ENCODE measurements at regions not wholly inside any gene's neighbourhood (a gene's known extent, or its start where the extent isn't known, plus 50 kb on each side); places are given as distances from the start of the nearest gene placed in this dataset.

DNA sequence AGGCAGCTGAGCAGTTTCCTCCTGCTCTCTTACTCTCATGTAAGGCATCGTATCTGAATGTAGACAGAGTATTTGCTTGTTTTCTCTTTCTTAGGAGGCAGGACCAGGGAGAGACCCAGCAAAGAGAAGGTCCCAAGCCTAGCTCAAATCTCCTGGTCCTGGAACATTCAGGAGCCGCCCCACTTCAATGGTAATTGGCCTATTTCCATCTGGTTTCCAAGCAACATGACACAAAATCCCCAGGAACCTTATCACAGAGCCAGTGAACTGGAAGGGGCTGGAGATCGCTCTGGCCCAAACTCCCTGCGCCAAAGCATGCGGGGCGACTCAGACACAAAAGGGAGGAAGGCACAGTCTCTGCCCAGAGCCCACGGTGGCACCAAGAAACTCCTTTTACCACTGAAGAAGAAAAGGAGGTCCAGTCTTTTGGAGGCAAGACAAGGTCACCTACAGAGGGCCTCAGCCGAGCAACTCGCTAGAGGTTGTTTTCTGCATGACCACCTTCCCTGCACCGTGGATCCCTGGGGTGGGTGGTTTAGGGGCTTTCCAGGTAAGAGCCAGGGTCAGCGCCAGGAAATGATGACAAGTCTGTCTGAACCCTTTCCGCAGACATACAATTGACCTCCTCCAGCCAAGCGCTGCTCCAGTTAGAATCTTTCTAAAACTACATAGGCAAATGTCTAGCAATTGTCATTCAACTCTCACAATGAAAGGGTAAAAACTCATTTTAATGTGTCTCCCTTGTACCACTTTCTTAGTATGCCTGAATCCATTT lies 394.7 kb downstream of the SOX9 start:
- Mint-ChIP-seq H3K9me3 (no peaks in the 10 kb centered on the region), H3K27me3 (peaks cover 15% of the 10 kb centered on the region), H3K36me3 (no peaks in the 10 kb centered on the region), H3K27ac (no peak overlapping the region), H3K4me3 (no peak overlapping the region), H3K4me1 (no peaks in the 10 kb centered on the region)
- no peak for DNase-seq (ENCODE audit: low spot score in 2 of 2)
- no peak for ATAC-seq (ENCODE audit: low read depth)

- no peak for DNase-seq (ENCODE audit: low spot score in 2 of 2)
- no peaks in the 10 kb centered on the region for H3K9me3 Mint-ChIP-seq
- H3K4me1 Mint-ChIP-seq, result no peaks in the 10 kb centered on the region
- H3K4me3 Mint-ChIP-seq, result no peak overlapping the region
- no peaks in the 10 kb centered on the region for H3K36me3 Mint-ChIP-seq
- ATAC-seq (ENCODE audit: low read depth), result no peak
- peaks cover 15% of the 10 kb centered on the region for H3K27me3 Mint-ChIP-seq
- H3K27ac Mint-ChIP-seq, result no peak overlapping the region
These were observed 396.1 kb downstream of the SOX9 start for GRCh38 chr17:72516772-72517399.

- H3K27me3 Mint-ChIP-seq, result peaks cover 15% of the 10 kb centered on the region
- H3K9me3 Mint-ChIP-seq, result no peaks in the 10 kb centered on the region
- no peaks in the 10 kb centered on the region for H3K36me3 Mint-ChIP-seq
- no peak overlapping the region for H3K27ac Mint-ChIP-seq
- ATAC-seq (ENCODE audit: low read depth) (no peak), DNase-seq (ENCODE audit: low spot score in 2 of 2) (no peak)
- H3K4me1 Mint-ChIP-seq, result no peaks in the 10 kb centered on the region
- H3K4me3 Mint-ChIP-seq, result no peak overlapping the region
These were observed 396.8 kb downstream of the SOX9 start for GRCh38 chr17:72517413-72518158.

GRCh38 chr17:72518159-72518732 lies 397.4 kb downstream of the SOX9 start:
- Mint-ChIP-seq H3K4me3 (no peak overlapping the region), H3K27me3 (peaks cover 15% of the 10 kb centered on the region), H3K4me1 (no peaks in the 10 kb centered on the region), H3K9me3 (no peaks in the 10 kb centered on the region), H3K27ac (no peak overlapping the region), H3K36me3 (no peaks in the 10 kb centered on the region)
- DNase-seq (ENCODE audit: low spot score in 2 of 2) (no peak), ATAC-seq (ENCODE audit: low read depth) (no peak)

DNA sequence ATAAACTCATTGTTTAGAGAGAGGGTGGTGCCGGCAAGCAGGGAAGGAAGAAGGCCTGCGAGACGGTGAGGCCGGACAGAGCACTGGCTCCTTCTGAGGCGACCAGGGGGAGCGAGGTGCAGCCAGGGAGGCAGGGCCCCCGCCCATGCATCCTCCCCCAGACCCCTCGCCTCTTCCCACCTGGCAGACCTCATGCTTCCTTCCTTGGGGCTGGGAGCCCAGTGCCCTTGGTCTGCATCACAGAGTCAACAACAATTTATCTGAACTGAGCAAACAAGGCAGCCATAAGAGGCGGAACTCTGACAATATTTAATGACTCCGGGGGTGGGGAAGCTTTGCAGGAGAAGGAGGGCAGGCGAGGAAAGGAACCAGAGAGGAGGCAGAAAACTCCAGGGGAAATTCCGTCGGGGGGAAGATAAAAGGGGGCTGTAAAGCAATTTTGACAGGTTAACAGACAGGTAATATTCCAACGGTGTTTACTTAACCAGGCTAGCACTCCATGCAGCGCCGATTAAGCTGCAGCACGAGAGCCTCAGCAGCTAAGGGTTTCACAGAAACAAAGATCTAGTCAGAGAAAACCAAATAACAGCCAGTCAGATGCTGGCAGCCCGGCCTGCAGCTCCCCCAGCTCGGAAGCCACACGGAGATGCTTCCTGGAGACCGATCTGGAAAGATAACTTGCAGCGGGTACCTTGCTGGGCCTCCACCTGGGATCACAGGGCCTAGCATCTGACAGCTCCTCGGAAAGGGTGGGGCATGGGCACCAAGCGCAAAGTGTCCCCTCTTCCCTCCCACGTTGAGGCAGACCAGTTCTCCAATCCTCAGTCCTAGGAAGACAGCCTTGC lies 398.2 kb downstream of the SOX9 start:
- ATAC-seq (ENCODE audit: low read depth) (no peak), DNase-seq (ENCODE audit: low spot score in 2 of 2) (no peak)
- H3K36me3 Mint-ChIP-seq, result no peaks in the 10 kb centered on the region
- H3K9me3 Mint-ChIP-seq, result no peaks in the 10 kb centered on the region
- H3K4me1 Mint-ChIP-seq, result no peaks in the 10 kb centered on the region
- H3K27ac Mint-ChIP-seq, result no peak overlapping the region
- H3K27me3 Mint-ChIP-seq, result peaks cover 15% of the 10 kb centered on the region
- no peak overlapping the region for H3K4me3 Mint-ChIP-seq

- Mint-ChIP-seq H3K36me3 (no peaks in the 10 kb centered on the region), H3K4me3 (no peak overlapping the region), H3K4me1 (no peaks in the 10 kb centered on the region), H3K9me3 (no peaks in the 10 kb centered on the region), H3K27ac (no peak overlapping the region), H3K27me3 (peaks cover 10% of the 10 kb centered on the region)
- DNase-seq (ENCODE audit: low spot score in 2 of 2), result no peak
- no peak for ATAC-seq (ENCODE audit: low read depth)
These were observed 398.7 kb downstream of the SOX9 start for GRCh38 chr17:72519598-72519936.

GRCh38 chr17:72520665-72521303 lies 400.0 kb downstream of the SOX9 start:
- Mint-ChIP-seq H3K27me3 (peaks cover 10% of the 10 kb centered on the region), H3K9me3 (no peaks in the 10 kb centered on the region), H3K4me3 (no peak overlapping the region), H3K36me3 (no peaks in the 10 kb centered on the region), H3K4me1 (no peaks in the 10 kb centered on the region), H3K27ac (no peak overlapping the region)
- no peak for ATAC-seq (ENCODE audit: low read depth)
- no peak for DNase-seq (ENCODE audit: low spot score in 2 of 2)

DNA sequence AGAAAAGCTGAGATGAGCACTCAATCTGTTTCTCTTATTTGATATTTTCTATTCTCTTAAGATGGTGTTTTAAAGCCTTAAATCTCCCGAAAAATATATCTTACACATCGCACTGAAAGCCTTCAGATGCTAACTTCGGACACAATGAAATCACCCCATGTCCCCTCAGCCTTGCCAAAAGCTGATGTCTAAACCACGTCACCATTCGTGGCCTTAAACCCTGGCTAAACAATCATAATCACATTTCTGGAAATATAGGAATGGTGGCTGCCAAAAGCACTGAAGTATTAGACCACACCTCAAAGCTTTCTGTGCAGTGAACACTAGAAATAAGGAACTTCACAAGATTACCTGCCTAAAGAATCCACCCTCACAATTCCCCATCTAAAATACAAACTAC lies 402.7 kb downstream of the SOX9 start:
- Mint-ChIP-seq H3K27ac (no peak overlapping the region), H3K4me3 (no peak overlapping the region), H3K27me3 (peaks cover 3% of the 10 kb centered on the region), H3K36me3 (no peaks in the 10 kb centered on the region), H3K4me1 (no peaks in the 10 kb centered on the region), H3K9me3 (no peaks in the 10 kb centered on the region)
- DNase-seq (ENCODE audit: low spot score in 2 of 2) (no peak), ATAC-seq (ENCODE audit: low read depth) (no peak)

DNA sequence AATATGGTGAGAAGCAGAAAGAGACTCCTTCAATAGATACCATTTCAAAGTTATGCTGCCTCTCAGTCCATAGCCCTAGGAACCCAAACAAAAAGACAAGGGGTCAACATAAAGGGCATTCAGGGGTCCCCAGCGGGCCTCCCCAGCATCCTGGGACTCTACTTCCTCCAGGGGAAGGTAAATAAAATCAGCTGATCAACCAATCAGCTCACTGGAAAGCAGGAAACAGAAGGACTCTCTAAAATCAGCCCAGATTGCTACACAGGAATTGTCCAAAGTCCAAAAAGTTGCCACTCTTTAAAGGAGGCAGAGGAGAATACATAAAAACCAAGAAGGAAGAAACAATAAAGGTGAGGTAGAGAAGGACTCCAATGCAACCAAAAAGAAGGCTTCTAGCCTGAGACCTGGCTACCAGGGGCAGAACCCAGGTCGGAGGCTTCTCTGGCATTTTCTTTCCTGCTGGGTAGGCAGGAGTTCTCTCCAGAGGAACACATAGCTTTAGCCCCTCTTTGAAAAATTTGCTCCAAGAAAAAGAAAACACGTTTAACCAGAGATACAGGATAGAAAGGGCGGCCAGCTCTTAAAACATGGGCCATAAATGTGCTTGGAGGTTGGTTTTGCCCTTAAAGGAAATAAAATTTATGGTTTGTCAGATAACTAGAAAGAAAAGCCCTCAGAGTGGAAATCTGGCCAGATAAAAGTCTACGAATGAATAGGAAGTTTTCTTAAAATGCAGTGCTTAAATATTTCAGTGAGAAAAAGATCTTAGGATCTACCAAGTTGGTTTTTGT lies 404.6 kb downstream of the SOX9 start:
- no peak for ATAC-seq (ENCODE audit: low read depth)
- DNase-seq (ENCODE audit: low spot score in 2 of 2), result no peak

DNA sequence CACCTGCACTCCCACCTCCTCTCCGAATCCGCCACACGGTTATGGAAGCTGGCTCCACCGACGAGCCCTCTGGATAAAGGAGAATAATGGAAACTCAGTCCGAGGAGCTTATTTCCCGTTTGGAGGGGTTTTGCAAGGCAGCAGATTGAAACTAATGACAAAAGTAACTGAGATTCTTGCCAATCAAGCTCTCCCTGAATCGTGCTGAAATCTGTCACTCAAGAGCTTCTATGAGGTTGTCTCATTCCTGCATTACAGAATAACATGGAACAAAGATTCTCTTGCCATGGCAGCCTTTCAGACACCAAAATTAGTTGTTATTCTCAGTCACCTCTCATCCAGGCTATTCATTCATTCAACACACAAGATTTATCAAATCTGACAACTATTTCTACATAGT lies 405.9 kb downstream of the SOX9 start:
- Mint-ChIP-seq H3K4me1 (no peaks in the 10 kb centered on the region), H3K27ac (no peak overlapping the region), H3K36me3 (no peaks in the 10 kb centered on the region), H3K9me3 (peaks cover 1% of the 10 kb centered on the region), H3K4me3 (no peak overlapping the region), H3K27me3 (peaks cover 4% of the 10 kb centered on the region)
- DNase-seq (ENCODE audit: low spot score in 2 of 2) (no peak), ATAC-seq (ENCODE audit: low read depth) (no peak)

More for the DNA sequence above, 404.6 kb downstream of the SOX9 start:
- H3K9me3 Mint-ChIP-seq, result peaks cover 1% of the 10 kb centered on the region
- H3K4me3 Mint-ChIP-seq, result no peak overlapping the region
- H3K36me3 Mint-ChIP-seq, result no peaks in the 10 kb centered on the region
- peaks cover 4% of the 10 kb centered on the region for H3K27me3 Mint-ChIP-seq
- no peaks in the 10 kb centered on the region for H3K4me1 Mint-ChIP-seq
- H3K27ac Mint-ChIP-seq, result no peak overlapping the region

- DNase-seq (ENCODE audit: low spot score in 2 of 2) (no peak), ATAC-seq (ENCODE audit: low read depth) (no peak)
- no peak overlapping the region for H3K4me3 Mint-ChIP-seq
- H3K27ac Mint-ChIP-seq, result no peak overlapping the region
- H3K27me3 Mint-ChIP-seq, result peaks cover 7% of the 10 kb centered on the region
- no peaks in the 10 kb centered on the region for H3K36me3 Mint-ChIP-seq
- peaks cover 3% of the 10 kb centered on the region for H3K9me3 Mint-ChIP-seq
- no peaks in the 10 kb centered on the region for H3K4me1 Mint-ChIP-seq
These were observed 407.0 kb downstream of the SOX9 start for GRCh38 chr17:72527789-72528188.

DNA sequence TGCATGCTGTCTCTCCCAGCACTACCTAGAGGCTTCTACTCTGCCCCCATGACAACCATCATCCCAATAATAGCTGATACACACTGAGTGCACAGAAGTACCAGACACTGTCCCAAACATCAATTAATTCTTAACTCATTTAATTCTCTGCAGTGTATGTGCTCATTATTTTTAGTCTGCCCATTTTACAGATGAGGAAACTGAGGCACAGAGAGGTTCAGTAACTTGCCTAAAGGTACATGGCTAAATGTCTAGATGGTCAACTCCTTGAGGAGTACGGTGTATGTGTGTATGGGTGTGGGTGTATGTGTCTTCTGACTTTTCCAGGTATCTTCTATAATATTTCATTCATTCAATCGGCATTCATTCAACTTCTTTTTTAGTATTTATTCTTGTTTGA lies 407.9 kb downstream of the SOX9 start:
- no peak for ATAC-seq (ENCODE audit: low read depth)
- Mint-ChIP-seq H3K4me1 (no peaks in the 10 kb centered on the region), H3K27ac (no peak overlapping the region), H3K4me3 (no peak overlapping the region), H3K27me3 (peaks cover 7% of the 10 kb centered on the region), H3K9me3 (peaks cover 3% of the 10 kb centered on the region), H3K36me3 (no peaks in the 10 kb centered on the region)
- no peak for DNase-seq (ENCODE audit: low spot score in 2 of 2)

DNA sequence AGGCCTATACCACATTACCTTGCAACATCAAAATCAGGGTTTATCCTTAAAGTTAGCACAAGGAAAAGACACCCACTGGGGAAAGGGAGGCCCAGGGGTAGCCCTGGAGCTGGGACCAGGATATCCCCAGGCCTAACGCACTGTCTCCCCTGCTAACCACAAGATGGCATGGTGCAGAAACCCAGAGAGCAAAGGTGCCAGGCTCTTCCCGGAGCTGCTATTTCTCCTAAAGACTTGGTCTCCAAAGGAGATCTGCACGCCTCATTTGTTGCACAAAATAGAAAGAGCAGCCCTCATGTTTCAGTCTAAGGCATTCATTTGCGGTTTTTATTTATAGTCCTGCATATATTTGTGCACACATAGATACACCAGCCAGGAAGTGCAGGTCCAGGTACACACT lies 408.6 kb downstream of the SOX9 start:
- Mint-ChIP-seq H3K9me3 (peaks cover 3% of the 10 kb centered on the region), H3K27me3 (peaks cover 7% of the 10 kb centered on the region), H3K4me3 (no peak overlapping the region), H3K36me3 (no peaks in the 10 kb centered on the region), H3K27ac (no peak overlapping the region), H3K4me1 (no peaks in the 10 kb centered on the region)
- ATAC-seq (ENCODE audit: low read depth) (no peak), DNase-seq (ENCODE audit: low spot score in 2 of 2) (no peak)
